Ishikawa (cell line): ENCODE measurements at regions not wholly inside any gene's neighbourhood (a gene's known extent, or its start where the extent isn't known, plus 50 kb on each side); places are given as distances from the start of the nearest gene placed in this dataset.

Experiments
- CEBPB ChIP-seq: IDR thresholded peaks from 2 replicates; pipeline ENCODE4 v1.6.1; 2012
- CREB1 ChIP-seq: IDR thresholded peaks from 2 replicates; pipeline ENCODE4 v1.6.1; 2012; ENCODE audit warnings: low read depth
- EGR1 ChIP-seq: IDR thresholded peaks from 2 replicates; pipeline ENCODE4 v1.6.1; 2012
- EP300 ChIP-seq: IDR thresholded peaks from 2 replicates; pipeline ENCODE4 v1.6.1; 2012; ENCODE audit warnings: borderline replicate concordance
- FOXM1 ChIP-seq: IDR thresholded peaks from 2 replicates; pipeline ENCODE4 v1.6.1; 2012; ENCODE audit warnings: low read depth, borderline replicate concordance
- MAX ChIP-seq: IDR thresholded peaks from 2 replicates; pipeline ENCODE4 v1.6.1; 2012
- NFIC ChIP-seq: IDR thresholded peaks from 2 replicates; pipeline ENCODE4 v1.6.1; 2012
- RAD21 ChIP-seq: IDR thresholded peaks from 2 replicates; pipeline ENCODE4 v1.6.1; 2012; ENCODE audit warnings: low read depth
- TAF1 ChIP-seq: IDR thresholded peaks from 2 replicates; pipeline ENCODE4 v1.6.1; 2012; ENCODE audit warnings: low read depth, mild to moderate bottlenecking
- TCF12 ChIP-seq: IDR thresholded peaks from 2 replicates; pipeline ENCODE4 v1.6.1; 2012; ENCODE audit warnings: low read depth
- TEAD4 ChIP-seq: IDR thresholded peaks from 2 replicates; pipeline ENCODE4 v1.6.1; 2012
- YY1 ChIP-seq: IDR thresholded peaks from 2 replicates; pipeline ENCODE4 v1.6.1; 2012; ENCODE audit warnings: low read depth
- ZBTB7A ChIP-seq: IDR thresholded peaks from 2 replicates; pipeline ENCODE4 v1.6.1; 2012; ENCODE audit warnings: low read depth
- TF ChIP-seq, protein P1 (sequence below): IDR thresholded peaks from 2 replicates; pipeline ENCODE4 v1.6.1; 2012; ENCODE audit warnings: low read depth, mild to moderate bottlenecking
- TF ChIP-seq, protein P2 (sequence below): IDR thresholded peaks from 2 replicates; pipeline ENCODE4 v1.6.1; 2012

DNA sequence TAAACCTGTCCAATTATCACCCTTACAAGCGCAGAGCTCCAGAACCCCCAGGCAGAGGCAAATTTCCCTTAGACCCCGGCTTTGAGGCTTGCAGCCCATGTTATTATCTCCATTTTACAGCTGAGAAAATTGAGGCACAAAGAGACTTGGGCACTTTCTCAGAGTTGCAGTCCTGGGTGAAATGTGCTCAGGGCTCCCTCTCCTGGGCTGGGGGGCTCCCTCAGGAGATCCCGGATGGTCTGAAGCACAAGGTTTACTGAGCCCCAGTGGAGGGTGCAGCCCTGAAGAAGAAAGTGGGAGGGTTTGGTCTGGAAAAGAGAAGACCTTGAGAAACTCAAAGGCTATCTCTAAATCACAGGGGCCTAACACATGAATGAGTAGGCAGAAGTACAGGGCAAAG is 156.6 kb downstream of the CYRIA start:
- TF ChIP-seq, protein P1, sequence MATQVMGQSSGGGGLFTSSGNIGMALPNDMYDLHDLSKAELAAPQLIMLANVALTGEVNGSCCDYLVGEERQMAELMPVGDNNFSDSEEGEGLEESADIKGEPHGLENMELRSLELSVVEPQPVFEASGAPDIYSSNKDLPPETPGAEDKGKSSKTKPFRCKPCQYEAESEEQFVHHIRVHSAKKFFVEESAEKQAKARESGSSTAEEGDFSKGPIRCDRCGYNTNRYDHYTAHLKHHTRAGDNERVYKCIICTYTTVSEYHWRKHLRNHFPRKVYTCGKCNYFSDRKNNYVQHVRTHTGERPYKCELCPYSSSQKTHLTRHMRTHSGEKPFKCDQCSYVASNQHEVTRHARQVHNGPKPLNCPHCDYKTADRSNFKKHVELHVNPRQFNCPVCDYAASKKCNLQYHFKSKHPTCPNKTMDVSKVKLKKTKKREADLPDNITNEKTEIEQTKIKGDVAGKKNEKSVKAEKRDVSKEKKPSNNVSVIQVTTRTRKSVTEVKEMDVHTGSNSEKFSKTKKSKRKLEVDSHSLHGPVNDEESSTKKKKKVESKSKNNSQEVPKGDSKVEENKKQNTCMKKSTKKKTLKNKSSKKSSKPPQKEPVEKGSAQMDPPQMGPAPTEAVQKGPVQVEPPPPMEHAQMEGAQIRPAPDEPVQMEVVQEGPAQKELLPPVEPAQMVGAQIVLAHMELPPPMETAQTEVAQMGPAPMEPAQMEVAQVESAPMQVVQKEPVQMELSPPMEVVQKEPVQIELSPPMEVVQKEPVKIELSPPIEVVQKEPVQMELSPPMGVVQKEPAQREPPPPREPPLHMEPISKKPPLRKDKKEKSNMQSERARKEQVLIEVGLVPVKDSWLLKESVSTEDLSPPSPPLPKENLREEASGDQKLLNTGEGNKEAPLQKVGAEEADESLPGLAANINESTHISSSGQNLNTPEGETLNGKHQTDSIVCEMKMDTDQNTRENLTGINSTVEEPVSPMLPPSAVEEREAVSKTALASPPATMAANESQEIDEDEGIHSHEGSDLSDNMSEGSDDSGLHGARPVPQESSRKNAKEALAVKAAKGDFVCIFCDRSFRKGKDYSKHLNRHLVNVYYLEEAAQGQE, result no peak
- TF ChIP-seq MAX, result no peak
- TF ChIP-seq ZBTB7A, result no peak
- TF ChIP-seq EP300, result no peak
- no peak for TF ChIP-seq EGR1
- TF ChIP-seq TAF1, result no peak
- TF ChIP-seq TEAD4, result no peak
- TF ChIP-seq TCF12, result no peak
- no peak for TF ChIP-seq NFIC
- no peak for TF ChIP-seq YY1
- TF ChIP-seq CREB1, result no peak
- TF ChIP-seq, protein P2, sequence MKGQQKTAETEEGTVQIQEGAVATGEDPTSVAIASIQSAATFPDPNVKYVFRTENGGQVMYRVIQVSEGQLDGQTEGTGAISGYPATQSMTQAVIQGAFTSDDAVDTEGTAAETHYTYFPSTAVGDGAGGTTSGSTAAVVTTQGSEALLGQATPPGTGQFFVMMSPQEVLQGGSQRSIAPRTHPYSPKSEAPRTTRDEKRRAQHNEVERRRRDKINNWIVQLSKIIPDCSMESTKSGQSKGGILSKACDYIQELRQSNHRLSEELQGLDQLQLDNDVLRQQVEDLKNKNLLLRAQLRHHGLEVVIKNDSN, result no peak
- TF ChIP-seq RAD21, result no peak
- TF ChIP-seq CEBPB, result no peak
- no peak for TF ChIP-seq FOXM1

DNA sequence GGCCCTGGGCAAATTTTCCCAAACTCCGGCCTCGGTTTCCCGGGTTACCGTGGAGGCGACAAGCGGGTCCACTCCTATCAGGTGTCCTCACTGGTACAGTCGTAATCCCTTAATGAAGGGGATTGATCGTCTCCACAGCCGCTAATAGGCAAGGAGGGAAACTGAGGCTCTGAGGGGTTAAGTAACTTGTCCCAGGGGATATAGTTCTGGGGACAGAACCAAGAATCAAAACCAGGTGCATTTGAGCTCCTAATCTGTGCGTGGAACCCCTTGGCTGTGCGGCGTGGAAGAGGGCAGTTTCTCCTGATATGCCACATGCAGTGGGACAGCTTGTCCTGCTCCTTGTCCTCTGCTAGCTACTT is 157.2 kb downstream of the CYRIA start:
- no peak for TF ChIP-seq MAX
- TF ChIP-seq, protein P1, result no peak
- TF ChIP-seq TAF1, result no peak

GRCh38 chr2:16507655-16508489 is 157.8 kb downstream of the CYRIA start:
- TF ChIP-seq CEBPB, result no peak
- peak; percentile 89 for TF ChIP-seq RAD21
- no peak for TF ChIP-seq TEAD4
- TF ChIP-seq YY1, result no peak
- TF ChIP-seq CREB1, result no peak

DNA sequence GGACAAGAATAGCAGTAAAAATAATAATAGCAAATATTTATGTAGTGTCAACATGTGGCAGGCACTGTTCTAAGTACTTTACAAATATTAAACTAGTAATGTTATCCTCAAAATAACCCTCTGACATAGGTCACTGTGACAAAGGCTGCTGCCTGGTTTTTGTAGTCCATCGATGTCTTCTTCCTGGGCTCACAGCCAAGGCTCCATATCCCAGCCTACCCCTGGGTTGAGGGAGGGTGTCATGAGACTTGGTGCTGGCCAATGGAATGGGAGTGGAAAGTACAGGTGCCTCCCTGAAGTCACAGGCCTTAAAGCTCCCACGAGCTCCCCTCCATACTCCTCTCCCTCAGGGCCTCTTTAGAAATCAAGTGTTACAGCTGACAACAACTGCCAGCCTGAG is 159.3 kb downstream of the CYRIA start:
- TF ChIP-seq, protein P1, result no peak
- TF ChIP-seq ZBTB7A (no peak), TEAD4 (no peak), NFIC (no peak), CEBPB (no peak), TAF1 (no peak), EP300 (no peak), YY1 (no peak), RAD21 (no peak), FOXM1 (no peak), TCF12 (no peak), EGR1 (no peak), MAX (no peak), CREB1 (no peak)
- TF ChIP-seq, protein P2, result no peak
